ENCODE measurements at regions not wholly inside any gene's neighbourhood (a gene's known extent, or its start where the extent isn't known, plus 50 kb on each side); places are given as distances from the start of the nearest gene placed in this dataset.

- TF ChIP-seq TAF7 (optimal IDR thresholded peaks at IDR 0.05; ENCODE audit: borderline replicate concordance, low read depth, low read length), result no peak
- TF ChIP-seq CEBPB (IDR thresholded peaks at IDR 0.05; ENCODE audit: low read depth, low read length), result no peak
Measured at GRCh38 chr12:107331471-107331870, 238.1 kb upstream of the CRY1 start (continued).

All from H1 (cell line).